ENCODE measurements at regions not wholly inside any gene's neighbourhood (a gene's known extent, or its start where the extent isn't known, plus 50 kb on each side); places are given as distances from the start of the nearest gene placed in this dataset.

GRCh38 chr7:69411018-69411417 is 187.3 kb upstream of the AUTS2 start:
- DNase-seq (ENCODE audit: low read depth): no peak
- no peak for TF ChIP-seq CTCF (IDR thresholded peaks at IDR 0.05; ENCODE audit: control insufficient read depth, insufficient read depth, low read depth, low read length, missing control alignments)
- H3K4me3 ChIP-seq (ENCODE audit: control insufficient read depth, low read depth, low read length): no peak overlapping the region

- no peak for TF ChIP-seq CTCF (IDR thresholded peaks at IDR 0.05; ENCODE audit: control insufficient read depth, insufficient read depth, low read depth, low read length, missing control alignments)
- DNase-seq (ENCODE audit: low read depth): no peak
- H3K4me3 ChIP-seq (ENCODE audit: control insufficient read depth, low read depth, low read length): no peak overlapping the region
Measured at GRCh38 chr7:69411466-69411865, 186.8 kb upstream of the AUTS2 start.

GRCh38 chr7:69412331-69413146 is 185.7 kb upstream of the AUTS2 start:
- no peak for DNase-seq (ENCODE audit: low read depth)
- H3K4me3 ChIP-seq (ENCODE audit: control insufficient read depth, low read depth, low read length): no peak overlapping the region
- no peak for TF ChIP-seq CTCF (IDR thresholded peaks at IDR 0.05; ENCODE audit: control insufficient read depth, insufficient read depth, low read depth, low read length, missing control alignments)

- DNase-seq (ENCODE audit: low read depth): no peak
- H3K4me3 ChIP-seq (ENCODE audit: control insufficient read depth, low read depth, low read length): no peak overlapping the region
- TF ChIP-seq CTCF (IDR thresholded peaks at IDR 0.05; ENCODE audit: control insufficient read depth, insufficient read depth, low read depth, low read length, missing control alignments): no peak
Measured at GRCh38 chr7:69414555-69414954, 183.7 kb upstream of the AUTS2 start.

- H3K4me3 ChIP-seq (ENCODE audit: control insufficient read depth, low read depth, low read length): no peak overlapping the region
- no peak for DNase-seq (ENCODE audit: low read depth)
- TF ChIP-seq CTCF (IDR thresholded peaks at IDR 0.05; ENCODE audit: control insufficient read depth, insufficient read depth, low read depth, low read length, missing control alignments): no peak
Measured at GRCh38 chr7:69418869-69419670, 179.2 kb upstream of the AUTS2 start.

- H3K4me3 ChIP-seq (ENCODE audit: control insufficient read depth, low read depth, low read length): no peak overlapping the region
- DNase-seq (ENCODE audit: low read depth): no peak
- no peak for TF ChIP-seq CTCF (IDR thresholded peaks at IDR 0.05; ENCODE audit: control insufficient read depth, insufficient read depth, low read depth, low read length, missing control alignments)
Measured at GRCh38 chr7:69419934-69420333, 178.3 kb upstream of the AUTS2 start.
